ENCODE measurements at regions not wholly inside any gene's neighbourhood (a gene's known extent, or its start where the extent isn't known, plus 50 kb on each side); places are given as distances from the start of the nearest gene placed in this dataset.

DNA sequence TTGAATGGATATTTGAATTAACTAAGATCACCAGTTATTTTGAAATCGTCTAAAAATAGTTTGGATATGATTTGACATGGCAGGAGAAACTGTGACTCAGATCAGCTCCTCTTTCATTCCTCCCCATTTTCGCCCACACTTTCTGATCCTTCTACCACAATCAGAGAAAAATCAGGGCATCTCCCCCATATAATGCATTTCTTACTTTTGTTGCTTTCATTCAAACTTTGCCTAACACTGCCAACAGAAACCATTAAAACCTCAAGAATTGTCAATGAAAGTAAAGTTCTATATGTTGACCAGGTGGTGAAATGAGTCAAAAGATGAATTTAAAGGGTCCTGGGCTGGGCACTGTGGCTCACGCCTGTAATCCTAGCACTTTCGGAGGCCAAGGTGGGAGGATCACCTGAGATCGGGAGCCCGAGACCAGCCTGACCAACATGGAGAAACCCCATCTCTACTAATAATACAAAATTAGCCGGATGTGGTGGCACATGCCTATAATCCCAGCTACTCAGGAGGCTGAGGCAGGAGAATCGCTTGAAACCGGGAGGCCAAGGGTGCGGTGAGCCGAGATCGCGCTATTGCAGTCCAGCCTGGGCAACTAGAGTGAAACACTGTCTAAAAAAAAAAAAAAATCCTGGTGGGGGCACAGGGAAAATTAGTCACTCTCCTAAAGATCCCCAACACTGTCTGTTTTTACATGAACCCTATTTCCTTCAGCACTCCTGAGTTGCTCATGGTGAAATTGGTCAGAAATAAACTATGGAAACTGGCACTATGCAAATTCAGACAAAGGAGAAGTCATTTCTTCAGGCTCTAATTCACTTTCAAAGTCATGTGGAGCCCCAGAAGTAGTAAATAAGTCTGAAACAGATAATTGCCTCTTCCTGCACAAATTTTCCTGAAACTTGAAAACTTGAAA, 122.8 kb upstream of the NOCT start:
- Histone ChIP-seq H3K4me2 (replicated peaks; ENCODE audit: extremely low read depth, low read length, poor library complexity, severe bottlenecking) (no peak overlapping the region), H3K4me3 (replicated peaks in 1 of 3; ENCODE audit: low read depth in 2 of 3, low read length in 3 of 3) (no peak overlapping the region), H3K79me2 (ENCODE audit: insufficient read depth, low read length) (no peaks in the 10 kb centered on the region), H2AFZ (ENCODE audit: insufficient read depth, low read depth, low read length, poor library complexity, severe bottlenecking) (no peak overlapping the region), H3K9me3 (replicated peaks in 1 of 2; ENCODE audit: control insufficient read depth in 1 of 2, insufficient read depth in 1 of 2, low read length in 2 of 2) (no peaks in the 10 kb centered on the region), H3K36me3 (replicated peaks in 1 of 2; ENCODE audit: control insufficient read depth in 1 of 2, insufficient read depth in 2 of 2, low read length in 2 of 2) (no peaks in the 10 kb centered on the region), H3K27me3 (ENCODE audit: control insufficient read depth in 2 of 2, insufficient read depth in 2 of 2, low read length in 2 of 2) (no peaks in the 10 kb centered on the region), H4K20me1 (ENCODE audit: insufficient read depth, low read length) (no peaks in the 10 kb centered on the region), H3K27ac (ENCODE audit: low read depth in 1 of 2, low read length in 2 of 2) (no peak overlapping the region), H3K9ac (ENCODE audit: insufficient read depth, low read length, poor library complexity, severe bottlenecking) (no peak overlapping the region), H3K4me1 (ENCODE audit: control insufficient read depth in 1 of 2, insufficient read depth in 2 of 2, low read length in 2 of 2) (peaks cover 7 to 9% of the 10 kb centered on the region in 2 donors)
- H3K4me3 Mint-ChIP-seq = no peak overlapping the region
- no peak for DNase-seq
- H3K9me3 Mint-ChIP-seq = no peaks in the 10 kb centered on the region
- H3K27ac Mint-ChIP-seq = no peak overlapping the region
- H3K36me3 Mint-ChIP-seq = peaks cover 0 to 2% of the 10 kb centered on the region in 2 donors
- peaks cover 13% of the 10 kb centered on the region for H3K4me1 Mint-ChIP-seq
- peaks cover 0 to 1% (median 0%) of the 10 kb centered on the region in 3 donors for H3K27me3 Mint-ChIP-seq (ENCODE audit: low read depth in 3 of 3)
- TF ChIP-seq CTCF (IDR thresholded peaks at IDR 0.05) = no peak
- 100% methylated on average over 1 of the region's 13 CpGs for WGBS (ENCODE audit: insufficient coverage)
- intact Hi-C loops (cut with micrococcal nuclease) = no loop called here

GRCh38 chr4:138891631-138892031, 124.0 kb upstream of the NOCT start:
- H3K79me2 ChIP-seq (ENCODE audit: insufficient read depth, low read length) = no peaks in the 10 kb centered on the region
- peaks cover 7 to 9% of the 10 kb centered on the region in 2 donors for H3K4me1 ChIP-seq (ENCODE audit: control insufficient read depth in 1 of 2, insufficient read depth in 2 of 2, low read length in 2 of 2)
- Mint-ChIP-seq H3K27ac (no peak overlapping the region), H3K4me3 (no peak overlapping the region), H3K9me3 (peaks cover 0 to 7% (median 0%) of the 10 kb centered on the region in 7 donors), H3K27me3 (ENCODE audit: low read depth in 3 of 3) (peaks cover 0 to 1% (median 0%) of the 10 kb centered on the region in 3 donors), H3K4me1 (peaks cover 13% of the 10 kb centered on the region), H3K36me3 (peaks cover 0 to 2% of the 10 kb centered on the region in 2 donors)
- H3K36me3 ChIP-seq (replicated peaks in 1 of 2; ENCODE audit: control insufficient read depth in 1 of 2, insufficient read depth in 2 of 2, low read length in 2 of 2) = no peaks in the 10 kb centered on the region
- DNase-seq = no peak
- peaks cover 0 to 2% of the 10 kb centered on the region in 2 donors for H3K9me3 ChIP-seq (replicated peaks in 1 of 2; ENCODE audit: control insufficient read depth in 1 of 2, insufficient read depth in 1 of 2, low read length in 2 of 2)
- TF ChIP-seq CTCF (IDR thresholded peaks at IDR 0.05) = no peak
- intact Hi-C loops (cut with micrococcal nuclease) = no loop called here
- H3K4me2 ChIP-seq (replicated peaks; ENCODE audit: extremely low read depth, low read length, poor library complexity, severe bottlenecking) = no peak overlapping the region
- no peak overlapping the region for H2AFZ ChIP-seq (ENCODE audit: insufficient read depth, low read depth, low read length, poor library complexity, severe bottlenecking)
- WGBS (ENCODE audit: insufficient coverage) = 100% methylated on average over 1 of the region's 6 CpGs
- no peak overlapping the region for H3K9ac ChIP-seq (ENCODE audit: insufficient read depth, low read length, poor library complexity, severe bottlenecking)
- no peak overlapping the region for H3K4me3 ChIP-seq (replicated peaks in 1 of 3; ENCODE audit: low read depth in 2 of 3, low read length in 3 of 3)
- no peaks in the 10 kb centered on the region for H3K27me3 ChIP-seq (ENCODE audit: control insufficient read depth in 2 of 2, insufficient read depth in 2 of 2, low read length in 2 of 2)
- H4K20me1 ChIP-seq (ENCODE audit: insufficient read depth, low read length) = no peaks in the 10 kb centered on the region
- no peak overlapping the region for H3K27ac ChIP-seq (ENCODE audit: low read depth in 1 of 2, low read length in 2 of 2)

Data from CD14-positive monocyte (primary cell).